A673 (cell line): ENCODE measurements at regions not wholly inside any gene's neighbourhood (a gene's known extent, or its start where the extent isn't known, plus 50 kb on each side); places are given as distances from the start of the nearest gene placed in this dataset.

Source experiments
- EZH2 ChIP-seq: fragments of 200-600 bp; sonication (generic); IDR thresholded peaks from 2 replicates; pipeline ENCODE4 v1.6.1; 2017; ENCODE audit warnings: borderline replicate concordance, low read depth, mild to moderate bottlenecking, mixed read lengths, antibody characterized with exemption, low read length; ENCODE audit not compliant: poor library complexity, severe bottlenecking
- TF ChIP-seq, protein P1 (sequence below): fragments of 300-800, 200-600 bp; sonication (generic); conservative IDR thresholded peaks from 2 replicates; pipeline ENCODE4 v1.5.1; 2017; ENCODE audit warnings: low read depth, mild to moderate bottlenecking, antibody characterized with exemption, low read length, moderate library complexity, mixed read lengths

DNA sequence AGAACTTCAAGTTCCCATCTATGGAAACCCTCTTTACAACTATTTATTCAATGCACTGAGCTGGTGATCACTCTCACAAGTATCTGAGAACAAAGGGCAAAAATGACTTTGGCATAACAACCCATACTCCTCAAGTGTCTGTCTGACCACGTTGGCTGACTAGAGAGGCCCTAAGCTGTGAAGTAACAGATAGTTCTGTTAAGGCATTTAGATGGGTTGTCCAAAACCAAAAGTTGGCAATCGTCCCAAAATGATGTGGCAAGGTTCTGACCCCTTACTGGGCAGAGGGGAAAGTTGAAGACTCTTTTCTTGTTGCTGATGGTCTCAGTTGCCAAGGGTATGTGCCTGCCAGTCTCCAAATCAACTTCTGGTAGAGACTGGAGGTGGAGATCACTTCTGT, 524.8 kb downstream of the PPARGC1A start:
- TF ChIP-seq, protein P1, sequence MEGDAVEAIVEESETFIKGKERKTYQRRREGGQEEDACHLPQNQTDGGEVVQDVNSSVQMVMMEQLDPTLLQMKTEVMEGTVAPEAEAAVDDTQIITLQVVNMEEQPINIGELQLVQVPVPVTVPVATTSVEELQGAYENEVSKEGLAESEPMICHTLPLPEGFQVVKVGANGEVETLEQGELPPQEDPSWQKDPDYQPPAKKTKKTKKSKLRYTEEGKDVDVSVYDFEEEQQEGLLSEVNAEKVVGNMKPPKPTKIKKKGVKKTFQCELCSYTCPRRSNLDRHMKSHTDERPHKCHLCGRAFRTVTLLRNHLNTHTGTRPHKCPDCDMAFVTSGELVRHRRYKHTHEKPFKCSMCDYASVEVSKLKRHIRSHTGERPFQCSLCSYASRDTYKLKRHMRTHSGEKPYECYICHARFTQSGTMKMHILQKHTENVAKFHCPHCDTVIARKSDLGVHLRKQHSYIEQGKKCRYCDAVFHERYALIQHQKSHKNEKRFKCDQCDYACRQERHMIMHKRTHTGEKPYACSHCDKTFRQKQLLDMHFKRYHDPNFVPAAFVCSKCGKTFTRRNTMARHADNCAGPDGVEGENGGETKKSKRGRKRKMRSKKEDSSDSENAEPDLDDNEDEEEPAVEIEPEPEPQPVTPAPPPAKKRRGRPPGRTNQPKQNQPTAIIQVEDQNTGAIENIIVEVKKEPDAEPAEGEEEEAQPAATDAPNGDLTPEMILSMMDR = no peak
- no peak for TF ChIP-seq EZH2
